Prostate gland (tissue), 2 donors: ENCODE measurements at regions not wholly inside any gene's neighbourhood (a gene's known extent, or its start where the extent isn't known, plus 50 kb on each side); places are given as distances from the start of the nearest gene placed in this dataset.

Source experiments
- POLR2A ChIP-seq: fragments of 450-650 bp; IDR thresholded peaks from one replicate; pipeline ENCODE4 v1.6.1; 2016; ENCODE audit warnings: antibody characterized with exemption, mild to moderate bottlenecking
- TF ChIP-seq, protein P1 (sequence below), 4 experiments: fragments of 200-600 bp in 2 of 4; fragments of 450-650 bp in 2 of 4; sonication (generic) in 2 of 4; IDR thresholded peaks; 1 replicate in 3 of 4; 2 replicates in 1 of 4; pipeline ENCODE4 v1.5.1; 2016 to 2019; ENCODE audit warnings: antibody characterized with exemption in 4 of 4, mild to moderate bottlenecking in 2 of 4, moderate library complexity in 2 of 4

DNA sequence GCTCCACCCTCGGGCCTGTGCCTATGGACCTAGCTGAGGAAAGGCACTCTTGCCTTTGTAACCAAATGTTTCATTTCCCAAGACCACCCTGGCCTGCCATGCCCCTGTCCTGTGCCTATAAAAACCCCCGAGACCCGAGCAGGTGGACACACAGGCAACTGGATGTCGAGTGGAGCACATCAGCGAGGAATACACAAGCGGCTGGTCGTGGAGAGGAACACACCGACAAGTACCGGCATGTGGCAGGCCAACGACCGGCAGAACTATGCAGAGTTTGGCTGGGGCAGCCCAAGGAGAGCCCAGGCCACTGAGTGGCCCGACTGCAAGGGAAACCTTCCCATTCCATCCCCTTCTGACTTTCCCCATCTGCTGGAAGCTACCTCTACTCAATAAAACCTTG is 1963.8 kb upstream of the CELF4 start:
- TF ChIP-seq, protein P1, sequence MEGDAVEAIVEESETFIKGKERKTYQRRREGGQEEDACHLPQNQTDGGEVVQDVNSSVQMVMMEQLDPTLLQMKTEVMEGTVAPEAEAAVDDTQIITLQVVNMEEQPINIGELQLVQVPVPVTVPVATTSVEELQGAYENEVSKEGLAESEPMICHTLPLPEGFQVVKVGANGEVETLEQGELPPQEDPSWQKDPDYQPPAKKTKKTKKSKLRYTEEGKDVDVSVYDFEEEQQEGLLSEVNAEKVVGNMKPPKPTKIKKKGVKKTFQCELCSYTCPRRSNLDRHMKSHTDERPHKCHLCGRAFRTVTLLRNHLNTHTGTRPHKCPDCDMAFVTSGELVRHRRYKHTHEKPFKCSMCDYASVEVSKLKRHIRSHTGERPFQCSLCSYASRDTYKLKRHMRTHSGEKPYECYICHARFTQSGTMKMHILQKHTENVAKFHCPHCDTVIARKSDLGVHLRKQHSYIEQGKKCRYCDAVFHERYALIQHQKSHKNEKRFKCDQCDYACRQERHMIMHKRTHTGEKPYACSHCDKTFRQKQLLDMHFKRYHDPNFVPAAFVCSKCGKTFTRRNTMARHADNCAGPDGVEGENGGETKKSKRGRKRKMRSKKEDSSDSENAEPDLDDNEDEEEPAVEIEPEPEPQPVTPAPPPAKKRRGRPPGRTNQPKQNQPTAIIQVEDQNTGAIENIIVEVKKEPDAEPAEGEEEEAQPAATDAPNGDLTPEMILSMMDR (IDR thresholded peaks at IDR 0.05), result no peak
- no peak for TF ChIP-seq POLR2A
